ENCODE measurements at regions not wholly inside any gene's neighbourhood (a gene's known extent, or its start where the extent isn't known, plus 50 kb on each side); places are given as distances from the start of the nearest gene placed in this dataset.
"Not testable (repeated sequence)": the region's sequence is repeated elsewhere in the genome, so short reads cannot be mapped to it uniquely, and the experiment has no call there.

DNA sequence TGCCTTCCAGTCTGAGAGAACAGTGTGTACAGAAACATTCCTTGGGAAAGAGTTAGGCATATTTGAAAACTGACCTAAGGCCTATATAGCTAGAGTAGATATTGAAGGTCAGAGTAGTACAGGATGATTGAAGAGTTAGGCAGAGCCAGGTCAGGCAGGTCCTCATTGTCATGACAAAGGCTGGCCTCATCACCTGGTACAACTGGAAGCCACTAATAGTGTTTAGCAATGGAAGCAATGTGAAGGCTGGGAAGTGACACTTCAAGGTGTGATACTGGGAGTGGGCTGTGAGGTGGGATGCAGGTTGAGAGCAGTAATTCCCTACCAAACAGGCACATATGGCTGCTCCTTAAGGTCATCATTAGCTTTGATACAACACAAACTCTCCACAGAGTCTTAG, 123.6 kb upstream of the CCNH start:
- Histone ChIP-seq H3K36me3 (ENCODE audit: insufficient read depth, low read length) (no peaks in the 10 kb centered on the region), H3K9me3 (ENCODE audit: insufficient read depth, low read depth, low read length) (no peaks in the 10 kb centered on the region), H3K4me1 (ENCODE audit: insufficient read depth, low read length) (peaks cover 6% of the 10 kb centered on the region), H3K27ac (ENCODE audit: low read depth, low read length) (no peak overlapping the region), H3K4me3 (ENCODE audit: low read length) (no peak overlapping the region), H3K9ac (ENCODE audit: low read depth, low read length) (no peak overlapping the region), H3K27me3 (ENCODE audit: insufficient read depth, low read length) (no peaks in the 10 kb centered on the region)

DNA sequence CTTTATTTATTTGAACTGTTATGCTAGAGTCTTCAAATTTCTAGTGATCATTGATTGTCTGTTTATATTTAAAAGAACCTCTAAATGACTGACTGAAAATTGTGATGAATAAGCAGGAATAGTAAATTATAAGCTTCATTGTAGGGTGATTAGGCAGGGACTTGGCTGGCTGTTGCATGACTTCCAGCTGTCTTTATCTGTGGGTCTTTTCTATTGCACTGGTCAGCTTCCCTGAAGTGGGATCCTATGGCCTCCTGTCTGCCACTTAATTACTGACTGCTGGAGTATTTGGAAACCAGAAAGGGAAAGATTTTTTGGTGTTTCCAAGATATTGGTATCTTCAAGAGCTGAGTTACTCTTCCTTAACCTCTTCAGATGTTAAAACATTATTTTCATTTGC, 123.0 kb upstream of the CCNH start:
- Histone ChIP-seq H3K27me3 (ENCODE audit: insufficient read depth, low read length) (no peaks in the 10 kb centered on the region), H3K36me3 (ENCODE audit: insufficient read depth, low read length) (no peaks in the 10 kb centered on the region), H3K4me3 (ENCODE audit: low read length) (no peak overlapping the region), H3K4me1 (ENCODE audit: insufficient read depth, low read length) (peaks cover under 1% of the 10 kb centered on the region; the same call in 1 of the 2 replicates), H3K9me3 (ENCODE audit: insufficient read depth, low read depth, low read length) (no peaks in the 10 kb centered on the region), H3K27ac (ENCODE audit: low read depth, low read length) (no peak overlapping the region), H3K9ac (ENCODE audit: low read depth, low read length) (no peak overlapping the region)

DNA sequence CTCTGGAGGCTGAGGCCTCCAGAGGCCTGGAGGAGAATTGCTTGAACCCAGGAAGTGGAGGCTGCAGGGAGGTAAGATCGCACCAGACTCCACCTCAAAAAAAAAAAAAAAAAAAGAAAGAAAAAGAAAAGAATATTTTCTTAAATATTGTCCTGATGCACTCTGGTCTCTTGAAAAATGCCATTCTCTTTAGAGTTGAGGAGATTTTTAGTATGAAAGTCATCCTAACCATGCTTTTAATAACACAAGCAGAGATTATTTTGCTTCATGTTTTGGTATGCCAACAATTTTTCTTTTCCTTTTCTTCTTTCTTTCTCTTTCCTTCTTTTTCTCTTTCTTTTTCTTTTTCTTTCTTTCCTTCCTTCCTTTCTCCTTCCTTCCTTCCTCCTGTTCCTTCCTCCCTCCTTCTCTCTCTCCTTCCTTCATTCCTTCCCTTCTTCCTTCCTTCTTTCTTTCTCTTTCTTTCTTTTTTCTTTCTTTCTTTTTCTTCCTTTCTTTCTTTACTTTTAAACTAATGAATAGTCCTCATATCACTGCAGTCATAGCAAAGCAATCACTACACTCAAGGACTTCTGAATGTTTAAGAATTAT, 116.9 kb upstream of the CCNH start:
- no CpG with 5 or more reads among the region's 1 CpG for WGBS
- Histone ChIP-seq H3K4me3 (ENCODE audit: low read length) (no peak overlapping the region), H3K36me3 (ENCODE audit: insufficient read depth, low read length) (no peaks in the 10 kb centered on the region), H3K4me1 (ENCODE audit: insufficient read depth, low read length) (no peaks in the 10 kb centered on the region), H3K9me3 (ENCODE audit: insufficient read depth, low read depth, low read length) (no peaks in the 10 kb centered on the region), H3K27me3 (ENCODE audit: insufficient read depth, low read length) (no peaks in the 10 kb centered on the region), H3K9ac (ENCODE audit: low read depth, low read length) (no peak overlapping the region), H3K27ac (ENCODE audit: low read depth, low read length) (no peak overlapping the region)

DNA sequence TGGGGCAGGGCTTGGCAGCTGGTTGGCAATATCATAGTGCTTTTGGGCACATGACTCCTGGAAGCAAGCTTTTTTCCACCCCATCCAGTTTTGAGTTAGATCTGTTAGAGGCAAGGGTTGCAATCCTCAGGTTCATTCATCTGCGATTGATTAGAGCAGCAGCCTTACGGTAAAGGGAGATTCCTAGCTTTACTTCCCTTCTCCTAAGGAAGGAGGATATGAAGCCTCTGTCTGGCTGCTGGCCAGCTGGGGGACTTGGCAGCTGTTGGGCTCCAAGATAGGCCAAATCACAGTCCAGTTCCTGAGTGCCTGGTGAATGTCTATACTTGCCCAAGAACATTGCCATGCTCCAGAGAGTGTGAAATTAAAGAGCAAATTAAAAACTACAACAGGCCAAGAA, 113.4 kb upstream of the CCNH start:
- no peak overlapping the region for H3K9ac ChIP-seq (ENCODE audit: low read depth, low read length)
- H3K9me3 ChIP-seq (ENCODE audit: insufficient read depth, low read depth, low read length): no peaks in the 10 kb centered on the region
- H3K36me3 ChIP-seq (ENCODE audit: insufficient read depth, low read length): no peaks in the 10 kb centered on the region
- H3K27ac ChIP-seq (ENCODE audit: low read depth, low read length): no peak overlapping the region
- no peaks in the 10 kb centered on the region for H3K27me3 ChIP-seq (ENCODE audit: insufficient read depth, low read length)
- H3K4me1 ChIP-seq (ENCODE audit: insufficient read depth, low read length): no peaks in the 10 kb centered on the region
- 100% methylated on average over 2 of the region's 2 CpGs for WGBS
- no peak overlapping the region for H3K4me3 ChIP-seq (ENCODE audit: low read length)

DNA sequence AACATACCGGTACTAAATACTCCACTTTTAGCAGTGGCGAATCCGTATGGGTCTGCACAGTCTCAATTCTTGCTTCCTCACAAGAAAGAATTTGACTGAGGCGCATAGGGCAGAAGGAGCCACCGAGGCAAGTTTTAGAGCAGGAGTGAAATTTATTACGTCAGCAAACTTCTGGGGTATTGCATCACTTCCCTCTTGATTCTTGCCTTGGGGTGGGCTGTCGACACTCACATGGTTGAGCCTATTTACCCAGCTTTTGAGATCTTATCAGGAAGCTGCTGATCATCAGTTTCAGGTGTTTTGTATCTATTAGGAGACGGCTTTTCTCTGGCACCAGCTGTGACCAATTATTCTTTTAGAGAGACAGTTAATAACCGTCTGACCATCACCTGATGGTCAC, 111.5 kb upstream of the CCNH start:
- H3K9ac ChIP-seq (ENCODE audit: low read depth, low read length): no peak overlapping the region
- H3K27me3 ChIP-seq (ENCODE audit: insufficient read depth, low read length): no peaks in the 10 kb centered on the region
- H3K4me3 ChIP-seq (ENCODE audit: low read length): no peak overlapping the region
- no peak overlapping the region for H3K27ac ChIP-seq (ENCODE audit: low read depth, low read length)
- no peaks in the 10 kb centered on the region for H3K36me3 ChIP-seq (ENCODE audit: insufficient read depth, low read length)
- H3K9me3 ChIP-seq (ENCODE audit: insufficient read depth, low read depth, low read length): 0 out of 2 replicates have a peak, but pooled peaks cover 2% of the 10 kb centered on the region
- H3K4me1 ChIP-seq (ENCODE audit: insufficient read depth, low read length): no peaks in the 10 kb centered on the region
- WGBS: 90% methylated on average over 9 of the region's 9 CpGs

DNA sequence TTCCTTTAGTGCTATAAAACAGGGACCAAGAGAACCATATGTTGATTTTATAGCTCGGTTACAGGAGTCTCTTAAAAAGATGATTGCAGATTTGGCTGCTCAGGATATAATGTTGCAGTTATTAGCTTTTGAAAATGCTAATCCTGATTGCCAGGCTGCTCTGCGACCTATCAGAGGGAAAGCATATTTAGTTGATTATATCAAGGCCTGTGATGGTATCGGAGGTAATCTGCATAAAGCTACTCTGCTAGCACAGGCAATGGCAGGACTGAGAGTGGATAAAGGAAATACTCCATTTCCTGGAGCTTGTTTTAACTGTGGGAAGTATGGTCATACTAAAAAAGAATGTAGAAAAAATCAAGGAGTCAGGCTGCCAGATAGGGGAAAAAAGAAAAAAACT, 99.0 kb upstream of the CCNH start:
- H3K27ac ChIP-seq (ENCODE audit: low read depth, low read length); H3K9me3 ChIP-seq (ENCODE audit: insufficient read depth, low read depth, low read length); H3K27me3 ChIP-seq (ENCODE audit: insufficient read depth, low read length); H3K4me3 ChIP-seq (ENCODE audit: low read length); H3K36me3 ChIP-seq (ENCODE audit: insufficient read depth, low read length); H3K9ac ChIP-seq (ENCODE audit: low read depth, low read length); H3K4me1 ChIP-seq (ENCODE audit: insufficient read depth, low read length): not testable (repeated sequence)
- WGBS: 92% methylated on average over 2 of the region's 3 CpGs

DNA sequence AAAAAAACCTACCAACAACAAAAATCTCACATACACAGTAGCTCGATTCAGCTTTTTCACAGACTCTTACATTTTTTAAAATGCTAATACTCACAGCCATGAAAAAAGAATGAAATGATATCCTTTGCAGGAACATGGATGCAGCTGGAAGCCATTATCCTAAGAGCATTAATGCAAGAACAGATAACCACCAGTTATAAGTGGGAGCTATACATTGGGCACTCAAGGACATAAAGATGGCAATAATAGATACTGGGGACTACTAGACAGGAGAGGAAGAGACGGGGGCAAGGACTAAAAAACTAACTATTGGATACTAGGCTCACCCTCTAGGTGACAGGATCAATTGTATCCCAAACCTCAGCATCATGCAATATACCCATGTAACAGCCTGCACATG, 90.3 kb upstream of the CCNH start:
- WGBS: 87% methylated on average over 2 of the region's 2 CpGs
- no peak overlapping the region for H3K27ac ChIP-seq (ENCODE audit: low read depth, low read length)
- no peaks in the 10 kb centered on the region for H3K27me3 ChIP-seq (ENCODE audit: insufficient read depth, low read length)
- no peak overlapping the region for H3K4me3 ChIP-seq (ENCODE audit: low read length)
- H3K9me3 ChIP-seq (ENCODE audit: insufficient read depth, low read depth, low read length): no peaks in the 10 kb centered on the region
- no peak overlapping the region for H3K9ac ChIP-seq (ENCODE audit: low read depth, low read length)
- no peaks in the 10 kb centered on the region for H3K36me3 ChIP-seq (ENCODE audit: insufficient read depth, low read length)
- H3K4me1 ChIP-seq (ENCODE audit: insufficient read depth, low read length): no peaks in the 10 kb centered on the region

DNA sequence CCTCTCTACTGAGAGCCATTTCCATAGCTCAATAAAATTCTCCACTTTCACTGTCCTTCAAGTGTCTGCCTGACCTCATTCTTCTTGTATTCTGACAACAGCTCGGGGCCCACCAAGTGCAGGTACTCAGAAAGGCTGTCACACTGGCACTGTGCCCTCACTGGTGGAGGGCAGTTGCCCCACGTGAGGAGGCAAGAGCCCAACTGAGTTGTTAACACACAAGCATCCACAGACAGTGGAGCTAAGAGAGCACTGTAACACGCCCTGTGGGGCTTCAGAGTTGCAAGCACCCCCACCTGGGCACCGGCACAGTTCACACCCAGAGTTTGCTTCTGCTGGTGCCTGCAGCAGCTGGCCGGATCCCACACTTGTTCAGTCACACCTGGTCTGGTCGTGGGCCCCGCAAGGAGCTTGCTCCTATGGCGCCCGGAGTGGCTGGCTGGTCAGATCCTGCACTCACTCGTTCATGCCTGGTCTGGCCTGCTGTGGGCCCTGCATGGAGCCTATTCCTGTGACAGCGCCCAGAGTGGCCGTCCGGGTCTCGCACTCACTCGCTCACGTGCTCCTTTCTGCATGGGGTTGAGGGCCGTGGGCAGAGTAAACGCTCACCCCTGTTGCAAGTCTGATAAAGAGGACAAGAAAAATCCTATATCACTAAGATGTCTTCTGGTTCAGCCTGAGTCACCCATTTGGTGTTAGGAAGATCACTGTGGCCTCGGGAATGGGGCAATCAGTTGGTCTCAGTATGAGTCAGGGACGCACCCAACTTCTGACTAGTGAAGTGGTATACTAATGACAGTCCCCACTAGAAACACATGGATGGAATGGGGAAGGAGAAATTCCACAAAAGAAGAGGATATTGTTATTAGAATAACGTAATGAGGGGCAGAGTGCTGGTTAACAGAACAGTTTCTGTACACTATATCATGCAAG, 87.0 kb upstream of the CCNH start:
- Histone ChIP-seq H3K27ac (ENCODE audit: low read depth, low read length) (no peak overlapping the region), H3K36me3 (ENCODE audit: insufficient read depth, low read length) (no peaks in the 10 kb centered on the region), H3K4me3 (ENCODE audit: low read length) (no peak overlapping the region), H3K4me1 (ENCODE audit: insufficient read depth, low read length) (no peaks in the 10 kb centered on the region), H3K9me3 (ENCODE audit: insufficient read depth, low read depth, low read length) (no peaks in the 10 kb centered on the region), H3K27me3 (ENCODE audit: insufficient read depth, low read length) (no peaks in the 10 kb centered on the region), H3K9ac (ENCODE audit: low read depth, low read length) (no peak overlapping the region)
- WGBS: 93% methylated on average over 20 of the region's 21 CpGs

All from HUES64 (cell line).